MCF 10A (cell line): ENCODE measurements at regions not wholly inside any gene's neighbourhood (a gene's known extent, or its start where the extent isn't known, plus 50 kb on each side); places are given as distances from the start of the nearest gene placed in this dataset.

Experiments
- BruUV-seq: library from RNA; stranded (reverse); fragments of 400-500 nt; replicated peaks from 2 replicates; lab custom pipeline; 2021; lab: Mats Ljungman, UMichigan
- CTCF ChIA-PET: fragments of 300-600 bp; sonication (Branson Sonifier 250); formaldehyde crosslinking; extraction: SDS; loops from one replicate; lab custom pipeline; 2021; ENCODE audit warnings: antibody characterized with exemption, inconsistent platforms; lab: Yijun Ruan, JAX
- POLR2A ChIA-PET: fragments of 300-600, 350-650 bp; sonication (Branson Sonifier 250); formaldehyde crosslinking; extraction: SDS; loops from one replicate; lab custom pipeline; 2020; ENCODE audit warnings: antibody characterized with exemption, inconsistent platforms; lab: Yijun Ruan, JAX
- DNase-seq: peaks from one replicate; pipeline ENCODE4 v3.0.0-alpha.2; 2018; ENCODE audit not compliant: unreplicated experiment
- H3K27ac Mint-ChIP-seq: one replicate; pipeline ENCODE4 v1.8.0; 2022; ENCODE audit warnings: mild to moderate bottlenecking, low read depth, mixed read lengths; ENCODE audit not compliant: unreplicated experiment
- H3K27me3 Mint-ChIP-seq: one replicate; pipeline ENCODE4 v1.8.0; 2022; ENCODE audit warnings: mixed read lengths; ENCODE audit not compliant: insufficient read depth, unreplicated experiment
- H3K36me3 Mint-ChIP-seq: one replicate; pipeline ENCODE4 v1.8.0; 2022; ENCODE audit warnings: mild to moderate bottlenecking, moderate library complexity, mixed read lengths; ENCODE audit not compliant: insufficient read depth, unreplicated experiment
- H3K4me1 Mint-ChIP-seq: one replicate; pipeline ENCODE4 v1.8.0; 2022; ENCODE audit warnings: mixed read lengths; ENCODE audit not compliant: insufficient read depth, unreplicated experiment
- H3K4me3 Mint-ChIP-seq: one replicate; pipeline ENCODE4 v1.8.0; 2022; ENCODE audit warnings: mild to moderate bottlenecking, moderate library complexity, mixed read lengths; ENCODE audit not compliant: unreplicated experiment
- H3K9me3 Mint-ChIP-seq: one replicate; pipeline ENCODE4 v1.8.0; 2022; ENCODE audit warnings: mixed read lengths; ENCODE audit not compliant: unreplicated experiment
- intact Hi-C: fragments of 100-400 bp; cut with micrococcal nuclease; formaldehyde crosslinking; loops from 2 replicates; pipeline ENCODE4 v1.14.1; 2022
- TF ChIP-seq, protein P1 (sequence below): fragments of 200-600 bp; IDR thresholded peaks from one replicate; pipeline ENCODE4 v1.8.0; 2022; ENCODE audit warnings: antibody characterized with exemption, mild to moderate bottlenecking; ENCODE audit not compliant: unreplicated experiment

DNA sequence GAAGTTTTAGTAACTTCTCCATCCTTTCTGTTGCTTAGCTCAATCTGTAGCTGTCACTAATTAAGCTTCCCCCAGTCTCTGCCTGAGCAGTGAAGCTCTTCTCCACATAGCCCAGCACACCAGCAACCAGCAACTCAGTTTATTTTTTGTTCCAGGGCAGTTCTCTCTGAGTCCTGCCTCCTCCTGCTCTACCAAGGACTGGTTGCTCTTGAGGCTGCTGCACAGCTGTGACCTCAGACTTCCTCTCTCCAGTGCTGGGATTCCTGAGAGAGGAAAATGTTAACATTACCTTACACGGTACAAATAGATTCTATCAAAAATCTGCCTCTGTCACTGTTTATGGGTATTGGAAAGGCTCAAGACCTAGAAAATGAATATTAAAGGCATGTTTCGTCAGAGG, 294.7 kb downstream of the OXSM start:
- DNase-seq: no peak
- no peaks in the 10 kb centered on the region for H3K9me3 Mint-ChIP-seq
- H3K36me3 Mint-ChIP-seq: no peaks in the 10 kb centered on the region
- H3K4me3 Mint-ChIP-seq: no peak overlapping the region
- ChIA-PET POLR2A (no interaction called here), CTCF (no interaction called here)
- BruUV-seq: no TSS peak
- H3K27ac Mint-ChIP-seq: no peak overlapping the region
- no peaks in the 10 kb centered on the region for H3K4me1 Mint-ChIP-seq
- intact Hi-C loops: no loop called here
- H3K27me3 Mint-ChIP-seq: no peaks in the 10 kb centered on the region
- TF ChIP-seq, protein P1, sequence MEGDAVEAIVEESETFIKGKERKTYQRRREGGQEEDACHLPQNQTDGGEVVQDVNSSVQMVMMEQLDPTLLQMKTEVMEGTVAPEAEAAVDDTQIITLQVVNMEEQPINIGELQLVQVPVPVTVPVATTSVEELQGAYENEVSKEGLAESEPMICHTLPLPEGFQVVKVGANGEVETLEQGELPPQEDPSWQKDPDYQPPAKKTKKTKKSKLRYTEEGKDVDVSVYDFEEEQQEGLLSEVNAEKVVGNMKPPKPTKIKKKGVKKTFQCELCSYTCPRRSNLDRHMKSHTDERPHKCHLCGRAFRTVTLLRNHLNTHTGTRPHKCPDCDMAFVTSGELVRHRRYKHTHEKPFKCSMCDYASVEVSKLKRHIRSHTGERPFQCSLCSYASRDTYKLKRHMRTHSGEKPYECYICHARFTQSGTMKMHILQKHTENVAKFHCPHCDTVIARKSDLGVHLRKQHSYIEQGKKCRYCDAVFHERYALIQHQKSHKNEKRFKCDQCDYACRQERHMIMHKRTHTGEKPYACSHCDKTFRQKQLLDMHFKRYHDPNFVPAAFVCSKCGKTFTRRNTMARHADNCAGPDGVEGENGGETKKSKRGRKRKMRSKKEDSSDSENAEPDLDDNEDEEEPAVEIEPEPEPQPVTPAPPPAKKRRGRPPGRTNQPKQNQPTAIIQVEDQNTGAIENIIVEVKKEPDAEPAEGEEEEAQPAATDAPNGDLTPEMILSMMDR: no peak

DNA sequence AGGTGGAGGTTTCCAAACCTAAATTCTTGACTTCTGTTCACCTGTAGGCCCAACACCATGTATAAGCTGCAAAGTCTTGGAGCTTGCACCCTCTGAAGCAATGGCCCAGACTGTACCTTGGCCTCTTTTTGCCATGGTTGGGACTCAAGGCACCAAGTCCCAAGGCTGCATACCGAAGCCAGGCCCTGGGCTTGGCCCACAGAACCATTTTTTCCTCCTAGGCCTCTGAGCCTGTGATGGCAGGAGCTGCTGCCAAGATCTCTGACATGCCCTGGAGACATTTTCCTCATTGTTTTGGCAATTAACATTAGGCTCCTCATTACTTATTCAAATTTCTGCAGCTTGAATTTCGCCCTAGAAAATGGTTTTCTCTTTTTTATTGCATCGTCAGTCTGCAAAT, 297.9 kb downstream of the OXSM start:
- CTCF ChIA-PET: no interaction called here
- H3K27me3 Mint-ChIP-seq: no peaks in the 10 kb centered on the region
- H3K9me3 Mint-ChIP-seq: no peaks in the 10 kb centered on the region
- no peak for DNase-seq
- intact Hi-C loops: no loop called here
- no peaks in the 10 kb centered on the region for H3K36me3 Mint-ChIP-seq
- POLR2A ChIA-PET: no interaction called here
- no peak overlapping the region for H3K27ac Mint-ChIP-seq
- no peaks in the 10 kb centered on the region for H3K4me1 Mint-ChIP-seq
- no TSS peak for BruUV-seq
- no peak overlapping the region for H3K4me3 Mint-ChIP-seq
- TF ChIP-seq, protein P1: no peak

DNA sequence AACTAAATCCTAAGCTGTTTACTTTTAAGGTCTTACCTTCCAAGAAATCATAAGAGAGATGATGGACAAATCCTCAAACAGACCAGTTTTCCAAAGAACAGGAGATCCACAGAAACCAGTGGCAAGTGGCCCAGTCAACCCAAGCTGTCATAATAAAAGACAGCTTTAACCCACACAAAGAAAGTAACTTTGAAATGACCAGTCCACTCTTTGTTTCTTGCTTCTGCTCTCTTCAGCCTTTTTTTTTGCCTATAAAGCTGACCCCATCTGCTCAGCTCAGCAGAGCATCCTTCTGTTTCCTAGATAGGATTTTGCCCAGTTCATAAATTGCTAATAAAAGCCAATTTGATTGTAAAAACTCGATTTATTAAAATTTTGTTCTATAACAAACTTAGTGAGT, 299.4 kb downstream of the OXSM start:
- Mint-ChIP-seq H3K36me3 (no peaks in the 10 kb centered on the region), H3K4me3 (no peak overlapping the region), H3K27ac (no peak overlapping the region), H3K27me3 (no peaks in the 10 kb centered on the region), H3K4me1 (no peaks in the 10 kb centered on the region), H3K9me3 (no peaks in the 10 kb centered on the region)
- DNase-seq: no peak
- ChIA-PET CTCF (interaction anchor here (0.7 kb wide), 1 partner anchor 29 kb away, joined by 3 read pairs; no protein-coding TSS in a partner anchor), POLR2A (interaction anchor here (0.6 kb wide), 1 partner anchor 507 kb away, joined by 4 read pairs; no protein-coding TSS in a partner anchor)
- TF ChIP-seq, protein P1: no peak
- intact Hi-C loops: no loop called here
- no TSS peak for BruUV-seq

DNA sequence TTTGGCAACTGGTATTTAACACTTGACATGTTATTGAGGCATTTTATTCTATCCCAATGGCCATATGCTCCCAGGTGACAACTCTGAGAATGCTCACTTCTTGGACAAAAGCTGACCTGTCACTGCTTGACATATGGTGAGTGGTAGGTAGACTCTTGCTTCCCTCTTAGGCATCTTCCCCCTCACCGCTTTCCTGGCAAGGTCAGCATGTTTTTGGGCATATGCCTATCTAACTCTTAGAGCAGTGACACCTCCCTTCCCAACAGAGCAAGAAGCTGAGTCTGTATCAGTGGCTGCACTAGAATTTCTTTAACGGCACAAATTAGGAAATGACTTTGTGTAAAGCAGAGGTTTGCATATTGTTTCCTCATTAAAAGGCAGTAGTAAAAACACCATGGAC, 300.7 kb downstream of the OXSM start:
- no TSS peak for BruUV-seq
- TF ChIP-seq, protein P1: no peak
- CTCF ChIA-PET: interaction anchor here (1.0 to 1.2 kb wide), 2 partner anchors 12 to 443 kb away, joined by 3 read pairs; no protein-coding TSS in a partner anchor
- no peak overlapping the region for H3K4me3 Mint-ChIP-seq
- no peak overlapping the region for H3K27ac Mint-ChIP-seq
- H3K36me3 Mint-ChIP-seq: no peaks in the 10 kb centered on the region
- POLR2A ChIA-PET: no interaction called here
- no peaks in the 10 kb centered on the region for H3K27me3 Mint-ChIP-seq
- H3K4me1 Mint-ChIP-seq: no peaks in the 10 kb centered on the region
- DNase-seq: no peak
- intact Hi-C loops: no loop called here
- H3K9me3 Mint-ChIP-seq: no peaks in the 10 kb centered on the region
